GM12873 (cell line): ENCODE measurements at regions not wholly inside any gene's neighbourhood (a gene's known extent, or its start where the extent isn't known, plus 50 kb on each side); places are given as distances from the start of the nearest gene placed in this dataset.

ENCODE experiments used
- TF ChIP-seq, protein P1 (sequence below): IDR thresholded peaks from 2 replicates; pipeline ENCODE4 v1.5.1; 2012; ENCODE audit warnings: low read depth, mild to moderate bottlenecking, moderate library complexity, low read length, control low read depth; ENCODE audit not compliant: insufficient read depth; ENCODE audit errors: missing control alignments

DNA sequence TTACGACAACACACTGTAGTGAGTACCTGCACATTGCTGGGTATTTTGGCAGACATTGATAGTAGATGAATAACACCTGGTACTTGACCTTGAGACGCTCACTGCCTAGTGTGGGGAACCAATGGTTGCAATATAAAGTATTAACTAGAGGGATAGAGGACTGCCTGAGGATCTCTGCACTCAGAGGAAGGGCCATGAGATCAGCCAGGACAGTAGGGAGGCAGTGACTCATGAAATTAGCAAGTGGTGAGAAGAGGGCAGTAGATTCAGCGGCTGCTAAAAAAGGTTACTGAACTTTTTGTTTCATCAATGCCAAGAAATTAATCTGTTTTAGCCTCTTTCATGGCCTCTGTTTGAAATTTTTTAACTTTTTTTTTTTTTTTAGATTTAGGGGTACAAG is 250.8 kb upstream of the TCF4 start:
- TF ChIP-seq, protein P1, sequence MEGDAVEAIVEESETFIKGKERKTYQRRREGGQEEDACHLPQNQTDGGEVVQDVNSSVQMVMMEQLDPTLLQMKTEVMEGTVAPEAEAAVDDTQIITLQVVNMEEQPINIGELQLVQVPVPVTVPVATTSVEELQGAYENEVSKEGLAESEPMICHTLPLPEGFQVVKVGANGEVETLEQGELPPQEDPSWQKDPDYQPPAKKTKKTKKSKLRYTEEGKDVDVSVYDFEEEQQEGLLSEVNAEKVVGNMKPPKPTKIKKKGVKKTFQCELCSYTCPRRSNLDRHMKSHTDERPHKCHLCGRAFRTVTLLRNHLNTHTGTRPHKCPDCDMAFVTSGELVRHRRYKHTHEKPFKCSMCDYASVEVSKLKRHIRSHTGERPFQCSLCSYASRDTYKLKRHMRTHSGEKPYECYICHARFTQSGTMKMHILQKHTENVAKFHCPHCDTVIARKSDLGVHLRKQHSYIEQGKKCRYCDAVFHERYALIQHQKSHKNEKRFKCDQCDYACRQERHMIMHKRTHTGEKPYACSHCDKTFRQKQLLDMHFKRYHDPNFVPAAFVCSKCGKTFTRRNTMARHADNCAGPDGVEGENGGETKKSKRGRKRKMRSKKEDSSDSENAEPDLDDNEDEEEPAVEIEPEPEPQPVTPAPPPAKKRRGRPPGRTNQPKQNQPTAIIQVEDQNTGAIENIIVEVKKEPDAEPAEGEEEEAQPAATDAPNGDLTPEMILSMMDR, result no peak

DNA sequence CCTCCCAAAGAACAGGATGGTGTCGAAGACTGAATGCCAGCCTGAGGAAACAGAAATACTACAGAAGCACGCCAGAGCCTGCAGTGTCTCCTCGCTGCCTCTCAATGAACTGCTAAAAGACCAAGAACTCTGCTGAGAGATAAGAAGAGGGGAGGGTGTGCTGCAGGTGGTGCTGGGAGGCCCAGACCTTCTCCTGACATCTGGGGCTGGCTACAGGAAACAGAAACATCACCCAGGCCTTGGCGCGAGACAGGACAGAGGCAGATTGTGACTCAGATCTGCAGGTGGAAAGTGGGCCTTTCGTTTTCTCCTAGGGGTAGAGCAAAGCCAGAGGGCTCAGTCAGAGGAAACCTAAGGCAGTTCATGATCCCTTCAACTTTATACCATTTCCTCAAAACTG is 250.3 kb upstream of the TCF4 start:
- TF ChIP-seq, protein P1, result no peak

DNA sequence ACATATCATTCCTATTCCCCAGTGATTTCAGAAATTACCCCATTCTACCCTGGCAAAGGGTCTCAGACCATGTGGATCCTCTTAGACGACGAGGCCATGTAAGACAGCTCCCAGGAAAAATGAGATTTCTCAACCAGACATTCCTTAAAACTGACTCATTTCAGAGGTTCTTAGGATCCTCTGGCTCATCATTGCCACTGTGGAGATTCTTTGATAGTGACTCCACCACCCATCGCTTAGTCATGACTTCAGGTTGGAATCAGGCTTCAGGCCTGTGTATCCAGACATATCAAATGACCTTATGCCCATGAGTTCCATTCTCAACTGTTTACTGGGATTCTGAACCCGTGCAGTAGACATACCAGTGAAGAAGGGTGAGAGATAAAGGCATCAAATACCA is 245.6 kb upstream of the TCF4 start:
- TF ChIP-seq, protein P1, result no peak

DNA sequence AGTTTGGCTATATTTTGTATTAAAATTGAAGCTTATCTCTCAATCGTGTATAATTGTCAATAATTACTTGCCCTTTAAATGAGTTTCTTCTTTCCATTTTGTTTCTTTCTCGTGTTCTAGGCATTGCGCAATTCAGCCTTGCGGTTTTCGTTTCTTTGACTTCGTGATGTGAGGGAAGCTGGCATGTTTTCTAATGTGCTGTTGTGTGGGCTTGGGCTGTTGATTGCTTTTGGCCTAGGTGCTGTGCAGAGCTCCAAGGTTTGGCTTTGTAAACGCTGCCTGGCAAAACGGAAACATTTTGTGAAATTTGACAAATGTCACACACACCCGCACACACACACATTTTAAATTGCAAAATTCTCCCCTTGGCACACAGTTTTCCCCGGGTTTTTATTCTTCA is 242.6 kb upstream of the TCF4 start:
- TF ChIP-seq, protein P1, result no peak

DNA sequence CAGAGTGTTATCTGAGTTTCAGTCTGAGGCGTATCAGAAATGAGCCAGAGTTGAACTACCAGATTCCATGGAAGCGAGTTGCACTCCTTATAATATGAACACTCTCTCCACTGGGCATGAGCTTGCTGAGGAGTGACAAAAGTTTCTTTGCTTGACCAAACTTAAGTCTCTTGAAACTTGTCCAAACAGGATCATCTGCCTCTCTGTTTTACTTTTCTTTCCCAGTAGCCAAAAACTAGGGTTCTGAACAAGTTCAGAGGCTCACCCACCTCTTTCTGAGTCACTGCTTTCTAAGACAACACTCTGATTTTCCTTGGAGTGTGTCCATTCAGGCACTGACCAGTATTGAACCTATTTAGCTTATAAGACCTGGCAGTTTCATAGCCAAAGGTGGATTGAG is 233.2 kb upstream of the TCF4 start:
- TF ChIP-seq, protein P1, result no peak

DNA sequence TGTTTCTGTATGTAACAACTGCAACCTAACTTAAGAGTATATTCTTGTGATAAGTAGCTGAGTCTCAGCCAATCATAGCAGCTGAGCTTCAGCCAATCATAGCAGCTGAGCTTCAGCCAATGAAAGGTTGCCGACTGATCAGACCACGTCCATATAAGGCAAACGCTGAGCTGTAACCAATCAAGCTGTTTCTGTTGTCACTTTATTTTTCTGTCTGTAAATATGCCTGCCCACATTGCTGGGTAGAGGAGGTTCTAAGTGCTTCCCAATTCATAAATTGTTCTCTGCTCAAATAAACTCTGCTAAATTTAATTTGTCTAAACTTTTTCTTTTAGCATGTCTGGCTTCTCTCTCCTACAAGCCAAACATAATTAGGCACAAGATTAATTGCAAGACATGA is 231.5 kb upstream of the TCF4 start:
- TF ChIP-seq, protein P1, result no peak

DNA sequence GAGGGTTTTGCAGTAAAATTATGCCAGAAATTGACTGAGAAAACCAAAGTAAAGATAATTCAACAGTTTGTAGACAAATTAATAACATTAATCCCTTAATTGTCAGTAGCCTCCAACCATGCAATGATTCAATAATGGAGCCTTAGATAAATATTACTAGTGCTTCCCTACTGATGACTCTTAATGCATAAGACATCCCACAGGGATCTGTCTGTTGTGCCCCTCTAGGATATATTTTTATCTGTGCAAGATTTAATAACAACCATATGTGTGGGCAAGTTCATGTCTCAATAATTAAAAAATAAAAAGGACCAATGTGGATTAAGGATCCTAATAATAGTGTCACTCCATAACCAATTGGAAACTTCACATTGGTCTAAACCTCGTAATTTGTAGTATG is 230.3 kb upstream of the TCF4 start:
- TF ChIP-seq, protein P1, result no peak
